GM13977 (cell line): ENCODE measurements at regions not wholly inside any gene's neighbourhood (a gene's known extent, or its start where the extent isn't known, plus 50 kb on each side); places are given as distances from the start of the nearest gene placed in this dataset.
"Not testable (repeated sequence)": the region's sequence is repeated elsewhere in the genome, so short reads cannot be mapped to it uniquely, and the experiment has no call there.

ENCODE experiments used
- DNase-seq: peaks from one replicate; pipeline ENCODE4 v3.0.0; 2012; ENCODE audit warnings: low spot score
- in situ Hi-C: fragments of 300-500 bp; cut with MboI; formaldehyde crosslinking; loops from one replicate; pipeline ENCODE4 v1.12.0; 2022; ENCODE audit warnings: low sequenced_read_pairs, low pct_unique_long_range_greater_than_20kb, mixed read lengths, inconsistent platforms; ENCODE audit not compliant: unreplicated experiment
- TF ChIP-seq, protein P1 (sequence below): IDR thresholded peaks from 2 replicates; pipeline ENCODE4 v1.5.1; 2012; ENCODE audit warnings: mild to moderate bottlenecking, control low read depth; ENCODE audit not compliant: insufficient read depth; ENCODE audit errors: extremely low read depth, missing control alignments

DNA sequence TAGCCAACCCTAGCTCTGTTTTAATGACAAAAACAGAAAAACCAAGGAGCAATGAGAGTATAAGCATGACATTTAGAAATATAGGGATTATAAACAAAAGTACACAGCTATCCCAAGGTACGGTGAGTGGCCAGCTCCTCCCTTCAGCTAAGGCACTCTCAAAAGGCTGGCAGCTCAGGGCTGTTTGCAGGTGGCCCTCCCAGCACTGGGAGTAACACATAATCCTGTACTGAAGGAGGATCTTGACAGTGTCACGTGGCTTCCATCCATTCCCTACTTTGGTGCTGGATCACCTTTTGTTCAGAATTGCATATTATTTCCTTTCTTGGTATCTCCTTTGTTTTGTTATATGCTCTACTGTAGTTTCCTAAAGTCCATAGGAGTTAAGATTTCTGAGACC is 500.8 kb downstream of the KCNJ18 start:
- TF ChIP-seq, protein P1, sequence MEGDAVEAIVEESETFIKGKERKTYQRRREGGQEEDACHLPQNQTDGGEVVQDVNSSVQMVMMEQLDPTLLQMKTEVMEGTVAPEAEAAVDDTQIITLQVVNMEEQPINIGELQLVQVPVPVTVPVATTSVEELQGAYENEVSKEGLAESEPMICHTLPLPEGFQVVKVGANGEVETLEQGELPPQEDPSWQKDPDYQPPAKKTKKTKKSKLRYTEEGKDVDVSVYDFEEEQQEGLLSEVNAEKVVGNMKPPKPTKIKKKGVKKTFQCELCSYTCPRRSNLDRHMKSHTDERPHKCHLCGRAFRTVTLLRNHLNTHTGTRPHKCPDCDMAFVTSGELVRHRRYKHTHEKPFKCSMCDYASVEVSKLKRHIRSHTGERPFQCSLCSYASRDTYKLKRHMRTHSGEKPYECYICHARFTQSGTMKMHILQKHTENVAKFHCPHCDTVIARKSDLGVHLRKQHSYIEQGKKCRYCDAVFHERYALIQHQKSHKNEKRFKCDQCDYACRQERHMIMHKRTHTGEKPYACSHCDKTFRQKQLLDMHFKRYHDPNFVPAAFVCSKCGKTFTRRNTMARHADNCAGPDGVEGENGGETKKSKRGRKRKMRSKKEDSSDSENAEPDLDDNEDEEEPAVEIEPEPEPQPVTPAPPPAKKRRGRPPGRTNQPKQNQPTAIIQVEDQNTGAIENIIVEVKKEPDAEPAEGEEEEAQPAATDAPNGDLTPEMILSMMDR, result no peak
- in situ Hi-C loops, result no loop called here
- DNase-seq, result no peak

DNA sequence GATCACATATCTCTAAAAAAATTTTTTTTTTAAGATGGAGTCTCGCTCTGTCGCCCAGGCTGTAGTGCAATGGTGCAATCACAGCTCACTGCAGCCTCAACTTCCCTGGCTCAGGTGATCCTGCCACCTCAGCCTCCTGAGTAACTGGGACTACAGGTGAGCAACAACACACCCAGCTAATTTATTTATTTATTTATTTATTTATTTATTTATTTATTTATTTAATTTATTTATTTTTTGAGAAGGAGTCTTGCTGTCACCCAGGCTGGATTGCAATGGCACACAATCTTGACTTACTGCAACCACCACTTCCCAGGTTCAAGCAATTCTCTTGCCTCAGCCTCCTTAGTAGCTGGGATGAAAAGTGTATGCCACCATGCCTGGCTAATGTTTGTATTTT is 507.9 kb downstream of the KCNJ18 start:
- DNase-seq, in situ Hi-C loops: not testable (repeated sequence)

DNA sequence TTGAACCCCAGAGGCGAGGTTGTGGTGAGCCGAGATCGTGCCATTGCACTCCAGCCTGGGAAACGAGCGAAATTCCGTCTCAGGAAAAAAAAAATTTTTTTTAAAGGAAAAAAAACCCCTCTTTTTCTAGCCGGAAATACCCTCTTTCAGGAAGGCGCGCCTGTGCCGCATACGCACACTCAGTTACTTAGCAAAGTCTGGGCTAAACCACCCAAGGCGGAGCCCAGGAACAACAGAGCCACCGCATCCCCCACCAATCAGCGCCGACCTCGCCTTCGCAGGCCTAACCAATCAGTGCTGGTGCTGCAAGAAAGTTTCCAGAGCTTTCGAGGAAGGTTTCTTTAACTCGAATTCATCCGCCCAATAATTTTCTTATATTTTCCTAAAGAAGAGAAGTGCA is 510.4 kb downstream of the KCNJ18 start:
- in situ Hi-C loops, result no loop called here
- TF ChIP-seq, protein P1, result no peak
- DNase-seq, result no peak

DNA sequence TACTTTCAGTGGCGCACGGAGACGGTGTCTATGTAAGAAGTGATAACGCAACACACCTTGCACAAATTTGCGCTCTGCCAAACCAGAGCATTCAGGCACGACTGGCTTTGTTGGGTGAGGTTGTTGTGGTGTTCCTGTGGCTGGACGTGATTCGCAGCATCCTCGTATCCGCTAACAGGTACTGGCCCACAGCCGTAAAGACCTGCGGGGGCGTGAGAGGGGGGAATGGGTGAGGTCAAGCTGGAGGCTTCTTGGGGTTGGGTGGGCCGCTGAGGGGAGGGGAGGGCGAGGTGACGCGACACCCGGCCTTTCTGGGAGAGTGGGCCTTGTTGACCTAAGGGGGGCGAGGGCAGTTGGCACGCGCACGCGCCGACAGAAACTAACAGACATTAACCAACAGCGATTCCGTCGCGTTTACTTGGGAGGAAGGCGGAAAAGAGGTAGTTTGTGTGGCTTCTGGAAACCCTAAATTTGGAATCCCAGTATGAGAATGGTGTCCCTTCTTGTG is 510.9 kb downstream of the KCNJ18 start:
- TF ChIP-seq, protein P1, result no peak
- DNase-seq, result no peak
- in situ Hi-C loops, result no loop called here

DNA sequence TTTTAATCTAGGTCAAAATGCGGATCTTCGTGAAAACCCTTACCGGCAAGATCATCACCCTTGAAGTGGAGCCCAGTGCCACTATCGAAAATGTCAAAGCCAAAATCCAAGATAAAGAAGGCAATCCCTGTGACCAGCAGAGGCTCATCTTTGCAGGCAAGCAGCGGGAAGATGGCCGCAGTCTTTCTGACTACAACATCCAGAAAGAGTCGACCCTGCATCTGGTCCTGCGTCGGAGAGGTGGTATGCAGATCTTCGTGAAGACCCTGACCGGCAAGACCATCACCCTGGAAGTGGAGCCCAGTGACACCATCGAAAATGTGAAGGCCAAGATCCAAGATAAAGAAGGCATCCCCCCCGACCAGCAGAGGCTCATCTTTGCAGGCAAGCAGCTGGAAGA is 511.8 kb downstream of the KCNJ18 start:
- in situ Hi-C loops, DNase-seq: not testable (repeated sequence)

DNA sequence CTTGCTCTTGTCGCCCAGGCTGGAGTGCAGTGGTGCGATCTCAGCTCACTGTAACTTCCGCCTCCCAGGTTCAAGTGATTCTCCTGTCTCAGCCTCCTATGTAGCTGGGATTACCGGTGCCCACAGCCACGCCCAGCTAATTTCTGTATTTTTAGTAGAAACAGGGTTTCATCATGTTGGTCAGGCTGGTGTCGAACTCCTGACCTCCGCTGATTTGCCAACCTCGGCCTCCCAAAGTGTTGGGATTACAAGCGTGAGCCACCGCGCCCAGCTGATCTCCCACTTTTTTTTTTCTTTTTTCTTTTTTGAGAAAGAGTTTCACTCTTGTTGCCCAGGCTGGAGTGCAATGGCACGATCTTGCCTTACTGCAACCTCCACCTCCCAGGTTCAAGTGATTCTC is 517.9 kb downstream of the KCNJ18 start:
- in situ Hi-C loops, result not testable (repeated sequence)

DNA sequence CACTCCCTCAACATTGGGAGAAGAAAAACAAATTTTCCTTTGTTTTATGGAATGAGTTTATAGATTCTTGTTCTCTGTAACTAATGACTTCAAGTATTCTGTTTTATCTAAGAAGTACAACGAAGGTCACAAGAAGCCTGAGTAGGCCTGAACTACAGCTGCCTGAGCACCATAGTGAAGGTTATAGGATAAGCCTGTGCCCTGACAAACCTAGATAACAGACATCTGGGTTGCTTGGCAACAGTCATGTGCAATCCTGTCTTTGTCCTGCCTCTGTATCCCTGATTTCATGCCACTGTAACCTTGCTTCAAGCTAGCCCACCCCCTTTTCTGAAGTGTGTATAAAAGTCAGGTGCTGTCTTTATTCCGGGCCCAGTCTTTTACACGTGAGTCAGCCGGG is 520.8 kb downstream of the KCNJ18 start:
- DNase-seq, in situ Hi-C loops: not testable (repeated sequence)

More for the DNA sequence above, 517.9 kb downstream of the KCNJ18 start:
- DNase-seq, result not testable (repeated sequence)

DNA sequence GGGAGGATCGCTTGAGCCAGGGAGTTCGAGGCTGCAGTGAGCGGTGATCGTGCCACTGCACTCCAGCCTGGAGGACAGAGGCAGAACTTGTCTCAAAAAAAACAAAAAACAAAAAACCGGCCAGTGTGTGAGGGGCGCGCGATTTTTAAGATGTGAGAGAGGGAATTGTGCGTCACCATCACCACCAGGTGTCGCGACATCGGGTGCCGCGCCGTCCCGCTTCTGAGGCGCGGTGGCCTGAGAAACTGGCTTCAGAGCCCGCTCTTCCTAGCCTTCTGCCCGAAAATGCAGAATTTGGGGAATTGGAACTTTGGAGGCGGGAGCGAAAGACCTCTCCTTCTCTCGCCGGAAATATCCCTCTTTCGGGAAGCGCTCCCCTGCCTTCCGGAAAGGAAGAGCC is 524.8 kb downstream of the KCNJ18 start:
- TF ChIP-seq, protein P1, result no peak
- DNase-seq, result no peak
- in situ Hi-C loops, result no loop called here

DNA sequence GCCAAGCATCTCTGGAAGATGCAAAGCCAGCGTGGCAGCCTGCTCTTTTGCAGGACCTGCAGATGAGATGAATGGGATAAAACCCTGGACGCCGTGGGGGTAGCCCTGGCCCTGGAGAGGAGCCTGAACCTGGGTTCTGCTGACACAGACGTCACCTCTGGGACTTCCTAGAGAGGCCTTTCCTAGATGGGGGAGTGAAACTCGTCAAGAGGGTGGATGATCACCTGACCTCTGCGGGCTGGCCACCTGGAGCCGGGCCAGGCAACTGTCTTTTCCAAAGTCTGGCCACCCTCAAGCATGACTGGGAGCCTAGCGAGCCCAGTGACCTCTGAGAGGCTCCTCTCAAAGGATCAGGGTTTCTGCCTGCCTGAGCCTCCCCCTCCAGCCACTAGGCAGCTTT is 529.0 kb downstream of the KCNJ18 start:
- no peak for DNase-seq
- in situ Hi-C loops, result no loop called here
- TF ChIP-seq, protein P1, result no peak

DNA sequence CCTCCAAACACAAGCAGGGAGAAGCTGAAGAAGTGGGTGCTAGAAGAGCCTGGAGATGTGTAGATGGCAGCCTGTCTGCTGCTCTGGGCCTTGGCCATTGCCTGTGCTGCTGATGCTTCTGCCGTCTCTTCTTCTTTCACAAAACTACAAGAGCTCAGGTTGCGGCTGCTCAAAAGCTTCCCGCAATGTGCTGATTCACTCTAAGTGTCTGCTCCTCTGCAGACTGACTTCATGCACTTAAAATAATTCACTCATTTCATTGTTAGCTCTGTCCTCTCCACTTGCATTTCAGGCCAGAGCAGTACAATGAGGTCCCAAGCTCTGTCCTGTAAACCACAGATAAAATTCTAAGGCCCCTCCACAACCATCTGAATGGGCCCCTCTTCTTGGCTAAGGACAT is 534.2 kb downstream of the KCNJ18 start:
- in situ Hi-C loops, DNase-seq: not testable (repeated sequence)

DNA sequence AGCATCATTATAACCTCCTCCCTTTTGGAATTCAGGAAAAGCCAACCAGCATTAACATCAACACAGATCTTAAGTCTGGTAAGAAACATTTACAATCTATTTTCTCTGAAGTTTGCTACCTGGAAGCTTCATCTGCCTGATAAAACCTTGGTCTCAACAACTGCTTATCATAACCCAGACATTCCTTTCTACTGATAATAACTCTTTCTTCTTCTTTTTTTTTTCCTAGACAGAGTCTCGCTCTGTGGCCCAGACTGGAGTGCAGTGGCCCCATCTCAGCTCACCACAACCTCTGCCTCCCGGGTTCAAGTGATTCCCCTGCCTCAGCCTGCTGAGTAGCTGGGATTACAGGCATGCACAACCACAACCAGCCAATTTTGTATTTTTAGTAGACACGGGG is 534.6 kb downstream of the KCNJ18 start:
- not testable (repeated sequence) for DNase-seq

DNA sequence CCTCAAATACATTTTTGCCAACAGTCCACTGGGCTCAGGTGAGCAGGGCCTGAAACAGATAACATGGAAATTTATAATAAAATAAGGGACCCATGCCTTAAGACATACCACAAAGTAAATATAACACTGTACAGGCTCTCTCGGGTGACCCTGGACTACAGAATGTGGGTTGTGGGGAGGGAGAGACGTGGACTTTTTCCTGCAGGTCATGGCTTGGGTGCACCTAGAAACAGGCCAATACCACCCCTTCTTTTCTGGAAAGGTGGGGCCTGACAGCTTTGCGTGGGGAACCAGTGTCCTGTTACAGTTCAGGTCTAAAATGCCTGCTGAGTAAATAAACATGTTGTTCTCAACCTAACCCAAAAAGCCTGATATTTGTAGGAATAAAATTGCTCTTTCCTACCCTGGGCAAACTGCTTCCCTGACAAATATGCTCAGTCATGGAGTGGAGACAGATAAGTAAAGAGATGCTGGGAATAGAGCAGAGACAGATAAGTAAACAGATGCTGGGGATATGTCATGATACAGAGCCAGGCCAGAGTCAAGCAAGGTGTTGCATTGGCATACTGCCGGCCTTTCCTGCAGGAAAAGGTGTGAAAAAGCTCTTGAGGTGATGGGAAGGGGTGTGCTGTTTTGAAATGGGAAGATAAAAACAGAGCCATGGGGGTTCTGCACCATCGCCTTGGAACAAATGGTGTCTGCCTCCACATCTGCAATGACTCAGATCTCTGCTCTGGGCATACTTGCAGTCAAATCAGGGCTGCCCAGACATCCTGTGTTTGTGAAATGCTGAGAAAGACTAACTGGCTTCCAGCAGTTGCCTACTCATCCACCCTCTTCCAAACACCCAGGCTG is 535.6 kb downstream of the KCNJ18 start:
- in situ Hi-C loops, result not testable (repeated sequence)

More for the DNA sequence above, 534.6 kb downstream of the KCNJ18 start:
- in situ Hi-C loops, result not testable (repeated sequence)

More for the DNA sequence above, 535.6 kb downstream of the KCNJ18 start:
- not testable (repeated sequence) for DNase-seq
